Prostate gland (tissue), 2 donors: ENCODE measurements at regions not wholly inside any gene's neighbourhood (a gene's known extent, or its start where the extent isn't known, plus 50 kb on each side); places are given as distances from the start of the nearest gene placed in this dataset.
"Not testable (repeated sequence)": the region's sequence is repeated elsewhere in the genome, so short reads cannot be mapped to it uniquely, and the experiment has no call there.

Experiments used
- DNase-seq: peaks from one replicate; pipeline ENCODE4 v3.0.0-alpha.2; 2019; ENCODE audit warnings: low spot score
- H3K27ac ChIP-seq, 2 donors: fragments of 200-600 bp; sonication (generic); 2 replicates each; pipeline ENCODE4 v1.5.1; 2017 to 2019
- H3K27me3 ChIP-seq: fragments of 200-600 bp; sonication (generic); replicated peaks from 2 replicates; pipeline ENCODE4 v1.5.1; 2019; ENCODE audit not compliant: insufficient read depth
- H3K36me3 ChIP-seq, 2 donors: fragments of 200-600 bp; sonication (generic); 1 replicate in 1 of 2; 2 replicates in 1 of 2; pipeline versions ENCODE4 v1.5.1 to v1.8.1; 2017 to 2019
- H3K4me1 ChIP-seq: fragments of 200-600 bp; sonication (generic); replicated peaks from 2 replicates; pipeline ENCODE4 v1.5.1; 2019
- H3K4me3 ChIP-seq, 2 donors: fragments of 200-600 bp; sonication (generic); 2 replicates each; pipeline ENCODE4 v1.5.1; 2017 to 2019
- H3K9me3 ChIP-seq: fragments of 200-600 bp; sonication (generic); 2 replicates; pipeline ENCODE4 v1.5.1; 2017
- CTCF ChIP-seq, 4 experiments: fragments of 200-600 bp in 2 of 4; fragments of 450-650 bp in 2 of 4; sonication (generic) in 2 of 4; IDR thresholded peaks; 1 replicate in 3 of 4; 2 replicates in 1 of 4; pipeline ENCODE4 v1.5.1; 2016 to 2019; ENCODE audit warnings: antibody characterized with exemption in 4 of 4, mild to moderate bottlenecking in 2 of 4, moderate library complexity in 2 of 4
- POLR2A ChIP-seq: fragments of 450-650 bp; IDR thresholded peaks from one replicate; pipeline ENCODE4 v1.6.1; 2016; ENCODE audit warnings: antibody characterized with exemption, mild to moderate bottlenecking
- POLR2AphosphoS5 ChIP-seq: sonication (generic); formaldehyde crosslinking; IDR thresholded peaks from one replicate; pipeline ENCODE4 v1.6.1; 2017; ENCODE audit warnings: antibody characterized with exemption
- WGBS: methylation state at CpG from one replicate; pipeline ENCODE4 v1.1.5; 2018; 5-methylcytosine and 5-hydroxymethylcytosine counted together
- intact Hi-C: fragments of 100-400 bp; cut with DNase I; formaldehyde crosslinking; loops from one replicate; pipeline ENCODE4 v1.14.2; 2022

DNA sequence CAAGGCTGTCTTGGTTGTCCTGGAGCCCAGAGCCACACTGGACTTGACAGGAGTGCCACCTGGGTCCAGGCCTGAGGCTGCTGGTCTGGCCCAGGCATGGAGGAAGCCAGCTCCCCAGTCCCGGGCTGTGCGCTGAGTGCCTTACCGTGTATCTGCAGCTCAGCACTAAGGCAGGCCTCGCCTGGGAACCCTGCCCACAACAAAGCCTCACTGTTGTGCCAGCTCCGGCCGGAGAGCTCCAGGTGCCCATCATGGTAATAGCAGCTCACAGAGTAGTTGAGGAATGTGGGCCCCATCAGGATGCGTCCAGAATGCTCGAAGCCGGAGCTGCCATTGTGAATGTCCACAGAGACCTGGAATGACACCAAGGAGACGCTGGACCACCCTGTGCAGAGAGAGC lies 72.2 kb downstream of the RMI2 start:
- no peaks in the 10 kb centered on the region for H3K9me3 ChIP-seq
- TF ChIP-seq POLR2AphosphoS5 = no peak
- TF ChIP-seq CTCF (IDR thresholded peaks at IDR 0.05) = no peak
- TF ChIP-seq POLR2A = no peak
- intact Hi-C loops = no loop called here
- no peak overlapping the region for H3K27ac ChIP-seq
- no peaks in the 10 kb centered on the region for H3K36me3 ChIP-seq
- H3K27me3 ChIP-seq = no peaks in the 10 kb centered on the region
- no peak overlapping the region for H3K4me3 ChIP-seq
- WGBS = 86% methylated on average over 10 of the region's 10 CpGs
- H3K4me1 ChIP-seq = no peaks in the 10 kb centered on the region
- DNase-seq = no peak

GRCh38 chr16:11418506-11418905 lies 73.2 kb downstream of the RMI2 start:
- WGBS = 93% methylated on average over 4 of the region's 4 CpGs
- H3K9me3 ChIP-seq = no peaks in the 10 kb centered on the region
- H3K4me1 ChIP-seq = no peaks in the 10 kb centered on the region
- H3K4me3 ChIP-seq = no peak overlapping the region
- no peaks in the 10 kb centered on the region for H3K36me3 ChIP-seq
- no peak for DNase-seq
- H3K27me3 ChIP-seq = no peaks in the 10 kb centered on the region
- H3K27ac ChIP-seq = no peak overlapping the region
- TF ChIP-seq CTCF (IDR thresholded peaks at IDR 0.05) (no peak), POLR2AphosphoS5 (no peak), POLR2A (no peak)
- intact Hi-C loops = no loop called here

DNA sequence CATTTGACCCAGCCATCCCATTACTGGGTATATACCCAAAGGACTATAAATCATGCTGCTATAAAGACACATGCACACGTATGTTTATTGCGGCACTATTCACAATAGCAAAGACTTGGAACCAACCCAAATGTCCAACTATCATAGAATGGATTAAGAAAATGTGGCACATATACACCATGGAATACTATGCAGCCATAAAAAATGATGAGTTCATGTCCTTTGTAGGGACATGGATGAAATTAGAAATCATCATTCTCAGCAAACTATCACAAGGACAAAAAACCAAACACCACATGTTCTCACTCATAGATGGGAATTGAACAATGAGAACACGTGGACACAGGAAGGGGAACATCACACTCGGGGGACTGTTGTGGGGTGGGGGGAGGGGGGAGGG lies 74.8 kb downstream of the RMI2 start:
- H3K27ac ChIP-seq, H3K9me3 ChIP-seq, H3K4me1 ChIP-seq, H3K27me3 ChIP-seq, H3K4me3 ChIP-seq, DNase-seq, intact Hi-C loops, H3K36me3 ChIP-seq: not testable (repeated sequence)
- WGBS = 66% methylated on average over 4 of the region's 4 CpGs

DNA sequence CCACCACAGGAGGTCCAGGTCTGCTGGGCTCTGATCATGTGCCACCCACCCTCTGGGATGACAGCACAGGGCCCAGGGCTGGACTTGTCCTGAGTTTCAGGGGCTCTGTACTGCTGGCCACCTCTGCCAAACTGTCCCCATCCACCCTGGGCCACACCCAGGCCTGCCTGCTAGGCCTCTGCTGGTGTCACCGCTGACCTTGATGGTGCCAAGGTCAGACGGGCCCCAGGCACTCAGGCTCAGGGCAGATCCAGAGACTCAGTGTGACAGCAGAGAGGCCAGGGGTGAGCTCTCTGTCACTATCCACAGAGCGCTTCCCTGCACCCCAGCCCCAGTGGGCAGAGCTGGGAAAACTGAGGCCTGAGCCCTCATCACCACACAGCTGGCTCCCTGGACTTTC lies 75.6 kb downstream of the RMI2 start:
- no peak overlapping the region for H3K4me3 ChIP-seq
- H3K9me3 ChIP-seq = no peaks in the 10 kb centered on the region
- no peak for DNase-seq
- H3K36me3 ChIP-seq = no peaks in the 10 kb centered on the region
- H3K27me3 ChIP-seq = no peaks in the 10 kb centered on the region
- no peaks in the 10 kb centered on the region for H3K4me1 ChIP-seq
- no peak overlapping the region for H3K27ac ChIP-seq
- intact Hi-C loops = no loop called here
- no peak for TF ChIP-seq POLR2A
- TF ChIP-seq CTCF (IDR thresholded peaks at IDR 0.05) = no peak
- no peak for TF ChIP-seq POLR2AphosphoS5
- WGBS = 80% methylated on average over 1 of the region's 3 CpGs

- H3K4me1 ChIP-seq = no peaks in the 10 kb centered on the region
- H3K27ac ChIP-seq = no peak overlapping the region
- no peaks in the 10 kb centered on the region for H3K36me3 ChIP-seq
- DNase-seq = no peak
- 73% methylated on average over 24 of the region's 26 CpGs for WGBS
- H3K9me3 ChIP-seq = no peaks in the 10 kb centered on the region
- no peak overlapping the region for H3K4me3 ChIP-seq
- TF ChIP-seq POLR2AphosphoS5 = no peak
- no peak for TF ChIP-seq CTCF (IDR thresholded peaks at IDR 0.05)
- no peak for TF ChIP-seq POLR2A
- intact Hi-C loops = no loop called here
- no peaks in the 10 kb centered on the region for H3K27me3 ChIP-seq
Observed at GRCh38 chr16:11422381-11423314, 77.4 kb downstream of the RMI2 start.
